B cell (primary cell): ENCODE measurements at regions not wholly inside any gene's neighbourhood (a gene's known extent, or its start where the extent isn't known, plus 50 kb on each side); places are given as distances from the start of the nearest gene placed in this dataset.

Experiments used
- ATAC-seq: fragments of 200-7000 bp; cut with Tn5 transposase; one replicate; pipeline ENCODE4 v1.10.0; 2021; ENCODE audit warnings: low read depth, mild to moderate bottlenecking, moderate number of reproducible peaks, moderate library complexity
- CTCF ChIA-PET: fragments of 350-600 bp; sonication (Branson Sonifier 250); formaldehyde crosslinking; loops from one replicate; lab custom pipeline; 2021; ENCODE audit warnings: antibody characterized with exemption, inconsistent platforms; lab: Charles Lee
- POLR2A ChIA-PET: fragments of 350-600 bp; sonication (Branson Sonifier 250); formaldehyde crosslinking; loops from one replicate; lab custom pipeline; 2021; ENCODE audit warnings: antibody characterized with exemption; lab: Charles Lee
- DNase-seq: peaks from one replicate; pipeline ENCODE4 v3.0.0; 2013
- H2AFZ ChIP-seq: 2 replicates; pipeline ENCODE4 v1.6.1; 2012; ENCODE audit warnings: mild to moderate bottlenecking, low read depth, low read length; ENCODE audit not compliant: insufficient read depth, poor library complexity, severe bottlenecking
- H3K27ac ChIP-seq, 2 donors: 1 replicate in 1 of 2; 2 replicates in 1 of 2; pipeline ENCODE4 v1.5.1; 2012 to 2013; ENCODE audit warnings: low read length in 2 of 2, mild to moderate bottlenecking in 2 of 2, moderate library complexity in 1 of 2
- H3K27me3 ChIP-seq, 4 experiments: fragments of 200-600 bp in 1 of 4; sonication (generic) in 1 of 4; replicated peaks in 1 of 4; 1 replicate in 2 of 4; 2 replicates in 2 of 4; pipeline versions ENCODE4 v1.6.1 to v1.7.0; 2013 to 2016; ENCODE audit warnings: low read length in 3 of 4, mild to moderate bottlenecking in 2 of 4, mixed read lengths in 1 of 4, moderate library complexity in 1 of 4; ENCODE audit not compliant: insufficient read depth in 4 of 4, control insufficient read depth in 3 of 4; ENCODE audit errors: control extremely low read depth in 1 of 4
- H3K36me3 ChIP-seq, 2 experiments: replicated peaks in 1 of 2; 1 replicate in 1 of 2; 2 replicates in 1 of 2; pipeline versions ENCODE4 v1.6.1 to v1.7.1; 2013; ENCODE audit warnings: low read length in 1 of 2; ENCODE audit not compliant: insufficient read depth in 2 of 2, control insufficient read depth in 1 of 2; ENCODE audit errors: control extremely low read depth in 1 of 2, extremely low read depth in 1 of 2
- H3K4me1 ChIP-seq, 2 donors: fragments of 200-600 bp in 1 of 2; sonication (generic) in 1 of 2; 1 replicate in 1 of 2; 2 replicates in 1 of 2; pipeline versions ENCODE4 v1.5.1 to v1.6.1; 2013 to 2017; ENCODE audit warnings: low read length in 2 of 2; ENCODE audit not compliant: control insufficient read depth in 2 of 2, insufficient read depth in 2 of 2
- H3K4me2 ChIP-seq: replicated peaks from 2 replicates; pipeline ENCODE3; 2012; ENCODE audit warnings: mild to moderate bottlenecking, low read depth, low read length; ENCODE audit not compliant: poor library complexity, severe bottlenecking
- H3K4me3 ChIP-seq, 5 experiments: fragments of 200-600 bp in 1 of 5; sonication (generic) in 1 of 5; 1 replicate in 3 of 5; 2 replicates in 2 of 5; pipeline versions ENCODE4 v1.5.1 to v1.7.0; 2011 to 2016; ENCODE audit warnings: low read length in 4 of 5, mild to moderate bottlenecking in 4 of 5, low read depth in 2 of 5, control low read depth in 1 of 5, moderate library complexity in 1 of 5; ENCODE audit not compliant: insufficient read depth in 1 of 5; ENCODE audit errors: control extremely low read depth in 1 of 5, extremely low read depth in 1 of 5
- H3K79me2 ChIP-seq: fragments of 200-600 bp; sonication (generic); one replicate; pipeline ENCODE4 v1.6.0; 2016; ENCODE audit warnings: low read length; ENCODE audit not compliant: control insufficient read depth, insufficient read depth
- H3K9ac ChIP-seq: fragments of 200-600 bp; sonication (generic); 2 replicates; pipeline ENCODE4 v1.6.1; 2017; ENCODE audit warnings: mild to moderate bottlenecking, low read length, moderate library complexity
- H3K9me3 ChIP-seq, 3 donors: one replicate each; pipeline versions ENCODE4 v1.6.1 to v1.7.1; 2013; ENCODE audit warnings: low read length in 2 of 3; ENCODE audit not compliant: control insufficient read depth in 2 of 3, insufficient read depth in 1 of 3; ENCODE audit errors: control extremely low read depth in 1 of 3
- H4K20me1 ChIP-seq: 2 replicates; pipeline ENCODE4 v1.6.0; 2012; ENCODE audit warnings: mild to moderate bottlenecking, low read length; ENCODE audit not compliant: insufficient read depth, control insufficient read depth, poor library complexity, severe bottlenecking
- H3K27ac Mint-ChIP-seq: one replicate; pipeline ENCODE4 v1.8.0; 2021; ENCODE audit warnings: mixed read lengths
- H3K27me3 Mint-ChIP-seq: one replicate; pipeline ENCODE4 v1.8.0; 2021; ENCODE audit warnings: mixed read lengths
- H3K4me1 Mint-ChIP-seq: one replicate; pipeline ENCODE4 v1.8.0; 2021; ENCODE audit warnings: mixed read lengths
- H3K4me3 Mint-ChIP-seq: one replicate; pipeline ENCODE4 v1.8.0; 2021; ENCODE audit warnings: mixed read lengths
- H3K9me3 Mint-ChIP-seq: one replicate; pipeline ENCODE4 v1.8.0; 2022; ENCODE audit warnings: mixed read lengths; ENCODE audit not compliant: insufficient read depth
- EZH2 ChIP-seq: IDR thresholded peaks from 2 replicates; pipeline ENCODE4 v1.6.1; 2012; ENCODE audit warnings: borderline replicate concordance, low read depth, mild to moderate bottlenecking, moderate library complexity, low read length; ENCODE audit not compliant: insufficient read depth, poor library complexity, severe bottlenecking
- WGBS: methylation state at CpG from one replicate; pipeline ENCODE4 v1.1.5; 2013; ENCODE audit warnings: missing lambda C conversion rate; ENCODE audit not compliant: insufficient coverage; 5-methylcytosine and 5-hydroxymethylcytosine counted together
- intact Hi-C: fragments of 100-400 bp; cut with micrococcal nuclease; formaldehyde crosslinking; loops from one replicate; pipeline ENCODE4 v1.10.0; 2022
- TF ChIP-seq, protein P1 (sequence below): fragments of 200-600 bp; IDR thresholded peaks from one replicate; pipeline ENCODE4 v1.8.0; 2022; ENCODE audit warnings: antibody characterized with exemption, mild to moderate bottlenecking

DNA sequence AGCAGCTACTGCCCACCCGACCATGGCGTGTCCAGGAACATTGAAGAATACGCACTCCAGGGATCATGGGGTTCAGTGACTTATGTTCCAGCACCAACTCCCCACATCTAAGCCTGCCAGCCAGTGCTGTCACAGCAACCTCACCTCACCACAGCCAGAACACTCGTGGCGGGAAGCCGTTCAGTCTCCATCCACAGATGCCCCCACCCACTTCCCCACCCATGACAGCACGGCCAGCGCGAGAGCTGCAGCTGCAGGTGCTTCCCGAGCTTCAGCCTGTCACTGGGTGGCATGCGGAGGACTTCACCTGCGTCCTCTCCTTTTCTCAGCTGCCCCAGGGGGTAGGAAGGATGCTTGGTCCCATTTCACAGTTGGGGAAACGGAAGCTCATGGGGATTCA lies 50.3 kb downstream of the RBFOX3 start:
- no peak overlapping the region for H3K4me3 ChIP-seq
- WGBS: 60% methylated on average over 9 of the region's 13 CpGs
- no peaks in the 10 kb centered on the region for H4K20me1 ChIP-seq
- TF ChIP-seq EZH2: no peak
- TF ChIP-seq, protein P1, sequence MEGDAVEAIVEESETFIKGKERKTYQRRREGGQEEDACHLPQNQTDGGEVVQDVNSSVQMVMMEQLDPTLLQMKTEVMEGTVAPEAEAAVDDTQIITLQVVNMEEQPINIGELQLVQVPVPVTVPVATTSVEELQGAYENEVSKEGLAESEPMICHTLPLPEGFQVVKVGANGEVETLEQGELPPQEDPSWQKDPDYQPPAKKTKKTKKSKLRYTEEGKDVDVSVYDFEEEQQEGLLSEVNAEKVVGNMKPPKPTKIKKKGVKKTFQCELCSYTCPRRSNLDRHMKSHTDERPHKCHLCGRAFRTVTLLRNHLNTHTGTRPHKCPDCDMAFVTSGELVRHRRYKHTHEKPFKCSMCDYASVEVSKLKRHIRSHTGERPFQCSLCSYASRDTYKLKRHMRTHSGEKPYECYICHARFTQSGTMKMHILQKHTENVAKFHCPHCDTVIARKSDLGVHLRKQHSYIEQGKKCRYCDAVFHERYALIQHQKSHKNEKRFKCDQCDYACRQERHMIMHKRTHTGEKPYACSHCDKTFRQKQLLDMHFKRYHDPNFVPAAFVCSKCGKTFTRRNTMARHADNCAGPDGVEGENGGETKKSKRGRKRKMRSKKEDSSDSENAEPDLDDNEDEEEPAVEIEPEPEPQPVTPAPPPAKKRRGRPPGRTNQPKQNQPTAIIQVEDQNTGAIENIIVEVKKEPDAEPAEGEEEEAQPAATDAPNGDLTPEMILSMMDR: no peak
- H3K4me1 ChIP-seq: no peaks in the 10 kb centered on the region
- Mint-ChIP-seq H3K27ac (no peak overlapping the region), H3K27me3 (peaks cover 40% of the 10 kb centered on the region), H3K4me1 (no peaks in the 10 kb centered on the region), H3K4me3 (no peak overlapping the region), H3K9me3 (peaks cover 2% of the 10 kb centered on the region)
- no peak overlapping the region for H3K9ac ChIP-seq
- no peaks in the 10 kb centered on the region for H3K79me2 ChIP-seq
- peaks cover 0 to 18% (median 0%) of the 10 kb centered on the region in 4 experiments for H3K27me3 ChIP-seq
- no peaks in the 10 kb centered on the region for H3K36me3 ChIP-seq
- ChIA-PET POLR2A (no interaction called here), CTCF (no interaction called here)
- no peak overlapping the region for H3K27ac ChIP-seq
- DNase-seq: no peak
- no peaks in the 10 kb centered on the region for H3K9me3 ChIP-seq
- no peak overlapping the region for H2AFZ ChIP-seq
- no peak overlapping the region for H3K4me2 ChIP-seq
- ATAC-seq: no peak
- intact Hi-C loops: no loop called here

DNA sequence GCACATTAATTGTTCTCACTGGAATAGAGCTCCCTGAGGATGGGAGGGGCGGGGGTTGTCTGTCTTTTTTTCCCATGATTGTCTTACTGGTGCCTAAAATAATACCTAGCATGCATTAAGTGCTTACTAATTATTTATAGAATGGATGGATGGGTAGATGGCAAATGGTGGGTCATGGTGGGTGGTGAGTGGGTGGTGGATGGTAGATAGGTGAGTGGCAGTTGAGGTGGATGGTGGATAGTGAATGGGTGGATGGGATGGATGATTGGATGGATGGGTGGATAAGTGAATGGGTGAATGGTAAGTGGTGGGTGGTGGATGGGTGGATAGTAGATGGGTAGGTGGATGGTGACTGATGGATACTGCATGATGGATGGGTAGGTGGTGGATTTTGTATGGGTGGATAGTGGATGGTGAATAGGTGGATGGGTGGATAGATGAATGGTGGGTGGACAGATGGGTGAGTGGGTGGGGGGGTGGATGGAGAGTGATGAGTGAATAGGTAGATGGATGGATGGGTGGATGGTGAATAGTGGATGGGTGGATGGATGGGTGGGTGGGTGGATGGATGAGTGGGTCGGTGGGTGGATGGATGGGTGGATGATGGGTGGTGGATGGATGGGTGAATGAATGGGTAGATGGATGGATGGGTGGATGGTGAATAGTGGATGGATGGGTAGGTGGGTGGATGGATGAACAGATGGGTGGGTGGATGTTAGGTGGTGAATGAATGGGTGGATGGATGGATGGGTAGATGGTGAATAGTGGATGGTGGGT lies 51.6 kb downstream of the RBFOX3 start:
- intact Hi-C loops: no loop called here
- ATAC-seq (no peak), DNase-seq (no peak)
- Mint-ChIP-seq H3K4me1 (no peaks in the 10 kb centered on the region), H3K4me3 (no peak overlapping the region), H3K27me3 (peaks cover 41% of the 10 kb centered on the region), H3K9me3 (peaks cover 3% of the 10 kb centered on the region), H3K27ac (no peak overlapping the region)
- POLR2A ChIA-PET: no interaction called here
- no peaks in the 10 kb centered on the region for H4K20me1 ChIP-seq
- no peak overlapping the region for H3K4me3 ChIP-seq
- WGBS: 88% methylated on average over 1 of the region's 2 CpGs
- H3K27ac ChIP-seq: no peak overlapping the region
- H3K79me2 ChIP-seq: no peaks in the 10 kb centered on the region
- CTCF ChIA-PET: no interaction called here
- H3K9ac ChIP-seq: no peak overlapping the region
- H3K36me3 ChIP-seq: no peaks in the 10 kb centered on the region
- TF ChIP-seq, protein P1: no peak
- no peak for TF ChIP-seq EZH2
- H3K4me1 ChIP-seq: no peaks in the 10 kb centered on the region
- peaks cover 0 to 18% (median 0%) of the 10 kb centered on the region in 4 experiments for H3K27me3 ChIP-seq
- no peak overlapping the region for H3K4me2 ChIP-seq
- H2AFZ ChIP-seq: no peak overlapping the region
- H3K9me3 ChIP-seq: no peaks in the 10 kb centered on the region
